Neuronal stem cell (in vitro differentiated cells): ENCODE measurements at regions not wholly inside any gene's neighbourhood (a gene's known extent, or its start where the extent isn't known, plus 50 kb on each side); places are given as distances from the start of the nearest gene placed in this dataset.
A peak's percentile ranks its signal among the peaks of the same experiment; 100 is the strongest.

Source experiments
- DNase-seq: peaks from one replicate; pipeline ENCODE4 v3.0.0-alpha.2; 2013; ENCODE audit warnings: low spot score
- H2AFZ ChIP-seq: one replicate; pipeline ENCODE4 v1.6.1; 2013; ENCODE audit warnings: mild to moderate bottlenecking, low read length, inconsistent platforms
- H2AK5ac ChIP-seq: 2 replicates; pipeline ENCODE4 v1.6.1; 2013; ENCODE audit warnings: low read depth, mild to moderate bottlenecking, inconsistent platforms, low read length, moderate library complexity, mixed read lengths
- H2BK120ac ChIP-seq: 2 replicates; pipeline ENCODE4 v1.6.1; 2013; ENCODE audit warnings: low read depth, mild to moderate bottlenecking, inconsistent platforms, low read length, moderate library complexity, mixed read lengths
- H2BK12ac ChIP-seq: one replicate; pipeline ENCODE4 v1.6.1; 2013; ENCODE audit warnings: low read length, inconsistent platforms
- H2BK15ac ChIP-seq: 2 replicates; pipeline ENCODE4 v1.6.1; 2013; ENCODE audit warnings: mild to moderate bottlenecking, low read length, inconsistent platforms, mixed read lengths
- H2BK5ac ChIP-seq: one replicate; pipeline ENCODE4 v1.6.1; 2013; ENCODE audit warnings: inconsistent platforms, mild to moderate bottlenecking, low read length, moderate library complexity
- H3K14ac ChIP-seq: one replicate; pipeline ENCODE4 v1.6.1; 2013; ENCODE audit warnings: low read length, inconsistent platforms
- H3K18ac ChIP-seq: 2 replicates; pipeline ENCODE4 v1.6.1; 2013; ENCODE audit warnings: low read length, inconsistent platforms
- H3K23ac ChIP-seq: 2 replicates; pipeline ENCODE4 v1.6.1; 2013; ENCODE audit warnings: low read depth, mild to moderate bottlenecking, mixed read lengths, low read length, inconsistent platforms; ENCODE audit not compliant: poor library complexity
- H3K27ac ChIP-seq: replicated peaks from 3 replicates; pipeline ENCODE4 v1.5.1; 2013; ENCODE audit warnings: low read length, inconsistent platforms
- H3K27me3 ChIP-seq, 3 experiments: 2 replicates each; pipeline ENCODE4 v1.6.1; 2013; ENCODE audit warnings: low read length in 3 of 3, mild to moderate bottlenecking in 2 of 3, inconsistent platforms in 1 of 3, low read depth in 1 of 3, mixed read lengths in 1 of 3, moderate library complexity in 1 of 3; ENCODE audit not compliant: control insufficient read depth in 3 of 3, insufficient read depth in 3 of 3
- H3K36me3 ChIP-seq, 2 donors: replicated peaks in 1 of 2; 2 replicates each; pipeline ENCODE4 v1.6.1; 2013; ENCODE audit warnings: low read length in 2 of 2; ENCODE audit not compliant: control insufficient read depth in 2 of 2, insufficient read depth in 2 of 2
- H3K4ac ChIP-seq: 2 replicates; pipeline ENCODE4 v1.6.1; 2013; ENCODE audit warnings: inconsistent platforms, mild to moderate bottlenecking, low read length, moderate library complexity
- H3K4me1 ChIP-seq, 2 donors: 1 replicate in 1 of 2; 2 replicates in 1 of 2; pipeline ENCODE4 v1.6.1; 2013; ENCODE audit warnings: low read length in 2 of 2, low read depth in 1 of 2; ENCODE audit not compliant: control insufficient read depth in 2 of 2, insufficient read depth in 1 of 2
- H3K4me2 ChIP-seq: one replicate; pipeline ENCODE4 v1.6.1; 2013; ENCODE audit warnings: mild to moderate bottlenecking, low read length, inconsistent platforms; ENCODE audit not compliant: insufficient read depth, poor library complexity, severe bottlenecking
- H3K4me3 ChIP-seq, 2 donors: 2 replicates each; pipeline ENCODE4 v1.5.1; 2013; ENCODE audit warnings: low read length in 2 of 2, mild to moderate bottlenecking in 2 of 2, inconsistent platforms in 1 of 2, moderate library complexity in 1 of 2
- H3K79me1 ChIP-seq: one replicate; pipeline ENCODE4 v1.6.1; 2013; ENCODE audit warnings: low read depth, mild to moderate bottlenecking, inconsistent platforms, low read length, moderate library complexity
- H3K9ac ChIP-seq: one replicate; pipeline ENCODE4 v1.6.1; 2013; ENCODE audit warnings: mild to moderate bottlenecking, low read depth, low read length, inconsistent platforms; ENCODE audit not compliant: poor library complexity
- H3K9me3 ChIP-seq, 2 donors: replicated peaks in 1 of 2; 2 replicates each; pipeline versions ENCODE3 to v1.6.1; 2013; ENCODE audit warnings: low read length in 2 of 2, mild to moderate bottlenecking in 2 of 2, inconsistent platforms in 1 of 2, low read depth in 1 of 2, mixed read lengths in 1 of 2, moderate library complexity in 1 of 2; ENCODE audit not compliant: control insufficient read depth in 2 of 2, insufficient read depth in 1 of 2
- H4K8ac ChIP-seq: one replicate; pipeline ENCODE4 v1.6.1; 2013; ENCODE audit warnings: low read depth, mild to moderate bottlenecking, inconsistent platforms, low read length, moderate library complexity
- H4K91ac ChIP-seq: one replicate; pipeline ENCODE4 v1.6.1; 2013; ENCODE audit warnings: low read length, low read depth, mild to moderate bottlenecking, inconsistent platforms; ENCODE audit not compliant: poor library complexity
- WGBS, 2 donors: extraction: QIAGEN DNeasy Blood & Tissue Kit; methylation state at CpG; one replicate each; pipeline ENCODE4 v1.1.7; 2013; ENCODE audit warnings: missing lambda C conversion rate in 2 of 2, mixed read lengths in 1 of 2; ENCODE audit not compliant: insufficient read length in 2 of 2, insufficient replicate concordance in 1 of 2; ENCODE audit errors: extremely low coverage in 2 of 2; 5-methylcytosine and 5-hydroxymethylcytosine counted together

DNA sequence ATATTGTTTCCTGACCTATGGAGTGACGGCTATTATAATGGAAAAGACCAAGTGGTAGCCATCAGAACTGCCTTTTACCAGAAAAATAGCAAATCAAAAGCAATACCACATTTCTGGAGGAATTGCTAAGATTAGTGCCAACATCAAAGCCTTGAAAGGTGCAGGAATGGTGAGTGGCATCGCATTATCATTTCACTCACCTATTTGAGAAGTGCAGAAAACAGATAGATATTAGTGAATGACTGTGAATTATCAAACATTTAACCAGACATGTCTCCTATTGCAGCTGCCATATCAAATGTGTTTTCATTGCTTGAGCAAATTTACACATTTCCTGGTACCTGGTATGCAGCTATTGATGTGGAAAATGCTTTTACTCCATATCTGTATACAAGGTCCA lies 1638.1 kb upstream of the PABPC4L start:
- no peak overlapping the region for H3K23ac ChIP-seq
- H4K91ac ChIP-seq, result no peak overlapping the region
- H3K27ac ChIP-seq, result no peak overlapping the region
- H3K9ac ChIP-seq, result no peak overlapping the region
- peaks cover 0 to 6% of the 10 kb centered on the region in 2 donors for H3K4me1 ChIP-seq
- H3K9me3 ChIP-seq, result no peaks in the 10 kb centered on the region
- no peak overlapping the region for H2BK120ac ChIP-seq
- no peaks in the 10 kb centered on the region for H3K27me3 ChIP-seq
- H2AFZ ChIP-seq, result peak overlapping the region; percentile 47
- H2BK12ac ChIP-seq, result no peak overlapping the region
- H3K4me2 ChIP-seq, result no peak overlapping the region
- no peak overlapping the region for H2BK5ac ChIP-seq
- H3K14ac ChIP-seq, result no peak overlapping the region
- DNase-seq, result no peak
- no CpG with 5 or more reads among the region's 2 CpGs for WGBS, 2 donors
- no peak overlapping the region for H2AK5ac ChIP-seq
- no peak overlapping the region for H2BK15ac ChIP-seq
- no peaks in the 10 kb centered on the region for H3K36me3 ChIP-seq
- no peak overlapping the region for H3K4ac ChIP-seq
- no peaks in the 10 kb centered on the region for H3K79me1 ChIP-seq
- H3K18ac ChIP-seq, result no peak overlapping the region
- no peak overlapping the region for H4K8ac ChIP-seq
- no peak overlapping the region for H3K4me3 ChIP-seq

GRCh38 chr4:135838889-135839288 lies 1637.3 kb upstream of the PABPC4L start:
- no peak overlapping the region for H2BK15ac ChIP-seq
- no peak overlapping the region for H3K4ac ChIP-seq
- H3K4me3 ChIP-seq, result no peak overlapping the region
- no peaks in the 10 kb centered on the region for H3K9me3 ChIP-seq
- DNase-seq, result peak; percentile 8
- no peak overlapping the region for H2BK12ac ChIP-seq
- H3K36me3 ChIP-seq, result no peaks in the 10 kb centered on the region
- H2AK5ac ChIP-seq, result no peak overlapping the region
- no peaks in the 10 kb centered on the region for H3K79me1 ChIP-seq
- no peak overlapping the region for H3K14ac ChIP-seq
- H2AFZ ChIP-seq, result peak overlapping the region; percentile 47
- no peak overlapping the region for H3K27ac ChIP-seq
- H3K23ac ChIP-seq, result no peak overlapping the region
- no peak overlapping the region for H3K4me2 ChIP-seq
- no peak overlapping the region for H4K91ac ChIP-seq
- no peaks in the 10 kb centered on the region for H3K27me3 ChIP-seq
- no peak overlapping the region for H2BK5ac ChIP-seq
- no peak overlapping the region for H3K18ac ChIP-seq
- no CpG with 5 or more reads among the region's 1 CpG for WGBS, 2 donors
- H3K4me1 ChIP-seq, result peaks cover 0 to 6% of the 10 kb centered on the region in 2 donors
- no peak overlapping the region for H3K9ac ChIP-seq
- H4K8ac ChIP-seq, result no peak overlapping the region
- no peak overlapping the region for H2BK120ac ChIP-seq

- no CpG with 5 or more reads among the region's 2 CpGs for WGBS, 2 donors
- peaks cover 0 to 5% of the 10 kb centered on the region in 2 donors for H3K4me1 ChIP-seq
- no peak overlapping the region for H4K8ac ChIP-seq
- H3K36me3 ChIP-seq, result no peaks in the 10 kb centered on the region
- H4K91ac ChIP-seq, result no peak overlapping the region
- H3K4ac ChIP-seq, result no peak overlapping the region
- H3K27me3 ChIP-seq, result no peaks in the 10 kb centered on the region
- no peaks in the 10 kb centered on the region for H3K9me3 ChIP-seq
- H2BK120ac ChIP-seq, result no peak overlapping the region
- H3K4me2 ChIP-seq, result no peak overlapping the region
- H2AK5ac ChIP-seq, result no peak overlapping the region
- no peak for DNase-seq
- no peak overlapping the region for H3K14ac ChIP-seq
- H3K18ac ChIP-seq, result no peak overlapping the region
- no peak overlapping the region for H2BK5ac ChIP-seq
- no peak overlapping the region for H2BK12ac ChIP-seq
- H3K4me3 ChIP-seq, result no peak overlapping the region
- H3K9ac ChIP-seq, result no peak overlapping the region
- no peak overlapping the region for H2BK15ac ChIP-seq
- no peak overlapping the region for H3K27ac ChIP-seq
- H2AFZ ChIP-seq, result no peak overlapping the region
- H3K79me1 ChIP-seq, result no peaks in the 10 kb centered on the region
- no peak overlapping the region for H3K23ac ChIP-seq
Measured at GRCh38 chr4:135834471-135834870, 1632.9 kb upstream of the PABPC4L start.

- Histone ChIP-seq H3K79me1 (no peaks in the 10 kb centered on the region), H2BK120ac (no peak overlapping the region), H2BK12ac (no peak overlapping the region), H3K36me3 (no peaks in the 10 kb centered on the region), H3K27me3 (no peaks in the 10 kb centered on the region), H3K9me3 (no peaks in the 10 kb centered on the region), H2BK15ac (no peak overlapping the region), H3K27ac (no peak overlapping the region), H4K8ac (no peak overlapping the region), H3K14ac (no peak overlapping the region), H4K91ac (no peak overlapping the region), H3K4me2 (no peak overlapping the region), H3K4me3 (no peak overlapping the region), H3K18ac (no peak overlapping the region), H2AFZ (no peak overlapping the region), H2BK5ac (no peak overlapping the region), H3K9ac (no peak overlapping the region), H2AK5ac (no peak overlapping the region), H3K4me1 (no peaks in the 10 kb centered on the region), H3K4ac (no peak overlapping the region), H3K23ac (no peak overlapping the region)
- no peak for DNase-seq
- no CpG with 5 or more reads among the region's 1 CpG for WGBS, 2 donors
Measured at GRCh38 chr4:135833529-135833928, 1631.9 kb upstream of the PABPC4L start.
